H1 (cell line): ENCODE measurements at regions not wholly inside any gene's neighbourhood (a gene's known extent, or its start where the extent isn't known, plus 50 kb on each side); places are given as distances from the start of the nearest gene placed in this dataset.

Source experiments
- CTCF ChIA-PET: fragments of 300-600 bp; sonication (Branson Sonifier 250); formaldehyde crosslinking; loops from one replicate; lab custom pipeline; 2021; ENCODE audit not compliant: partially characterized antibody; lab: Charles Lee
- POLR2A ChIA-PET: fragments of 300-600 bp; sonication (Branson Sonifier 250); formaldehyde crosslinking; loops from one replicate; lab custom pipeline; 2021; ENCODE audit warnings: inconsistent platforms; ENCODE audit not compliant: partially characterized antibody; lab: Charles Lee
- DNase-seq, 2 experiments: peaks; one replicate each; pipeline versions ENCODE4 v3.0.0 to v3.0.0-alpha.2; 2010 to 2022; ENCODE audit warnings: low spot score in 2 of 2, low read depth in 1 of 2, mixed read lengths in 1 of 2
- FAIRE-seq: peaks from 2 replicates; lab custom pipeline; 2011; peaks lifted over from hg19 to GRCh38; lab: Jason Lieb, UNC
- H2AFZ ChIP-seq: 2 replicates; pipeline ENCODE4 v1.8.1; 2012; ENCODE audit warnings: low read length, inconsistent platforms
- H2AK5ac ChIP-seq: 2 replicates; pipeline ENCODE4 v1.6.1; 2013; ENCODE audit warnings: low read depth, low read length
- H2BK120ac ChIP-seq: replicated peaks from 2 replicates; pipeline ENCODE3; 2013; ENCODE audit warnings: low read depth, low read length, inconsistent platforms
- H2BK12ac ChIP-seq: 2 replicates; pipeline ENCODE4 v1.6.1; 2013; ENCODE audit warnings: low read depth, low read length
- H2BK15ac ChIP-seq: 2 replicates; pipeline ENCODE4 v1.6.1; 2013; ENCODE audit warnings: low read length
- H2BK20ac ChIP-seq: 2 replicates; pipeline ENCODE4 v1.6.1; 2013; ENCODE audit warnings: low read length
- H2BK5ac ChIP-seq: 2 replicates; pipeline ENCODE4 v1.6.1; 2013; ENCODE audit warnings: low read depth, low read length
- H3K14ac ChIP-seq: 2 replicates; pipeline ENCODE4 v1.6.1; 2013; ENCODE audit warnings: inconsistent platforms; ENCODE audit not compliant: insufficient read length
- H3K18ac ChIP-seq: 2 replicates; pipeline ENCODE4 v1.6.1; 2013; ENCODE audit warnings: low read length; ENCODE audit errors: extremely low read depth
- H3K23ac ChIP-seq: 2 replicates; pipeline ENCODE4 v1.6.1; 2013; ENCODE audit warnings: inconsistent platforms; ENCODE audit not compliant: insufficient read length
- H3K23me2 ChIP-seq: 2 replicates; pipeline ENCODE4 v1.6.1; 2013; ENCODE audit warnings: low read depth, low read length
- H3K27ac ChIP-seq: 2 replicates; pipeline ENCODE4 v1.6.1; 2011; ENCODE audit warnings: low read depth, low read length, inconsistent platforms
- H3K27me3 ChIP-seq, 4 experiments: replicated peaks in 1 of 4; 1 replicate in 1 of 4; 2 replicates in 3 of 4; pipeline versions ENCODE4 v1.6.1 to v1.8.1; 2011 to 2013; ENCODE audit warnings: low read length in 3 of 4, mild to moderate bottlenecking in 3 of 4, inconsistent platforms in 2 of 4, mixed read lengths in 2 of 4, moderate library complexity in 1 of 4; ENCODE audit not compliant: control insufficient read depth in 3 of 4, insufficient read depth in 3 of 4; ENCODE audit errors: extremely low read depth in 1 of 4
- H3K36me3 ChIP-seq, 4 experiments: 2 replicates each; pipeline versions ENCODE4 v1.6.1 to v1.8.1; 2011 to 2013; ENCODE audit warnings: mild to moderate bottlenecking in 4 of 4, low read length in 3 of 4, moderate library complexity in 2 of 4, control low read depth in 1 of 4, inconsistent platforms in 1 of 4; ENCODE audit not compliant: insufficient read depth in 4 of 4, control insufficient read depth in 2 of 4
- H3K4ac ChIP-seq: replicated peaks from 2 replicates; pipeline ENCODE3; 2013; ENCODE audit warnings: low read length, low read depth, mixed read lengths, inconsistent platforms; ENCODE audit not compliant: insufficient read length
- H3K4me1 ChIP-seq, 4 experiments: replicated peaks in 1 of 4; 1 replicate in 1 of 4; 2 replicates in 3 of 4; pipeline versions ENCODE4 v1.6.1 to v1.8.1; 2011 to 2013; ENCODE audit warnings: low read length in 3 of 4, inconsistent platforms in 2 of 4, mixed read lengths in 1 of 4; ENCODE audit not compliant: insufficient read depth in 4 of 4, control insufficient read depth in 3 of 4
- H3K4me2 ChIP-seq, 2 experiments: 2 replicates each; pipeline versions ENCODE4 v1.6.1 to v1.8.1; 2011 to 2013; ENCODE audit warnings: low read depth in 2 of 2, low read length in 2 of 2, control low read depth in 1 of 2, inconsistent platforms in 1 of 2, mild to moderate bottlenecking in 1 of 2; ENCODE audit not compliant: insufficient read depth in 1 of 2
- H3K4me3 ChIP-seq, 4 experiments: fragments of 200-600, 300-600 bp in 1 of 4; sonication (generic), shearing (Covaris generic), sonication (Bioruptor Twin) in 1 of 4; 2 replicates each; pipeline versions ENCODE4 v1.5.1 to v1.8.1; 2011 to 2016; ENCODE audit warnings: low read length in 4 of 4, low read depth in 3 of 4, control low read depth in 2 of 4, inconsistent platforms in 2 of 4, mild to moderate bottlenecking in 2 of 4, mixed read lengths in 1 of 4, moderate library complexity in 1 of 4; ENCODE audit not compliant: insufficient read depth in 2 of 4; ENCODE audit errors: extremely low read depth in 1 of 4
- H3K56ac ChIP-seq: replicated peaks from 2 replicates; pipeline ENCODE3; 2013; ENCODE audit warnings: low read depth, mild to moderate bottlenecking, mixed read lengths, low read length, inconsistent platforms; ENCODE audit not compliant: insufficient read length
- H3K79me1 ChIP-seq: 2 replicates; pipeline ENCODE4 v1.6.1; 2013; ENCODE audit warnings: low read depth, low read length, control low read depth
- H3K79me2 ChIP-seq, 2 experiments: 2 replicates each; pipeline versions ENCODE4 v1.6.1 to v1.8.1; 2012 to 2013; ENCODE audit warnings: low read length in 2 of 2, mild to moderate bottlenecking in 2 of 2, inconsistent platforms in 1 of 2; ENCODE audit not compliant: insufficient read depth in 2 of 2, control insufficient read depth in 1 of 2
- H3K9ac ChIP-seq, 4 experiments: replicated peaks in 1 of 4; 1 replicate in 1 of 4; 2 replicates in 3 of 4; pipeline versions ENCODE4 v1.6.1 to v1.8.1; 2011 to 2013; ENCODE audit warnings: low read depth in 3 of 4, low read length in 3 of 4, control low read depth in 2 of 4, mild to moderate bottlenecking in 2 of 4, moderate library complexity in 2 of 4, inconsistent platforms in 1 of 4; ENCODE audit errors: extremely low read depth in 1 of 4
- H3K9me3 ChIP-seq, 2 experiments: 2 replicates each; pipeline versions ENCODE4 v1.6.1 to v1.8.1; 2012 to 2013; ENCODE audit warnings: mild to moderate bottlenecking in 2 of 2, moderate library complexity in 2 of 2, control low read depth in 1 of 2, inconsistent platforms in 1 of 2, low read depth in 1 of 2, low read length in 1 of 2, mixed read lengths in 1 of 2; ENCODE audit not compliant: insufficient read depth in 2 of 2
- H4K20me1 ChIP-seq, 2 experiments: replicated peaks in 1 of 2; 2 replicates each; pipeline versions ENCODE3 to v1.8.1; 2011 to 2013; ENCODE audit warnings: inconsistent platforms in 2 of 2, low read length in 2 of 2, mild to moderate bottlenecking in 1 of 2; ENCODE audit not compliant: insufficient read depth in 2 of 2, control insufficient read depth in 1 of 2
- H4K5ac ChIP-seq: 2 replicates; pipeline ENCODE4 v1.6.1; 2013; ENCODE audit warnings: low read length, low read depth, mixed read lengths, inconsistent platforms; ENCODE audit not compliant: insufficient read length
- H4K8ac ChIP-seq: 2 replicates; pipeline ENCODE4 v1.8.0; 2013; ENCODE audit warnings: mild to moderate bottlenecking, moderate library complexity, low read length, inconsistent platforms; ENCODE audit not compliant: insufficient read depth; ENCODE audit errors: extremely low read depth
- H4K91ac ChIP-seq: replicated peaks from 2 replicates; pipeline ENCODE3; 2013; ENCODE audit warnings: low read length, mixed read lengths, inconsistent platforms; ENCODE audit not compliant: insufficient read length
- BRCA1 ChIP-seq: IDR thresholded peaks from 2 replicates; pipeline ENCODE4 v1.6.1; 2012; ENCODE audit warnings: low read depth, low read length, improper control_type of control experiment
- CBX5 ChIP-seq: fragments of 300-800, 300-1000 bp; sonication (generic); IDR thresholded peaks from 2 replicates; pipeline ENCODE4 v1.7.1; 2016; ENCODE audit warnings: antibody characterized with exemption, low read length, low read depth
- GABPA ChIP-seq: IDR thresholded peaks from 2 replicates; pipeline ENCODE4 v1.6.1; 2011; ENCODE audit warnings: mild to moderate bottlenecking, low read length, moderate library complexity, borderline replicate concordance; ENCODE audit not compliant: insufficient read depth
- NANOG ChIP-seq: IDR thresholded peaks from 2 replicates; pipeline ENCODE4 v1.6.1; 2011; ENCODE audit warnings: low read length, low read depth, mild to moderate bottlenecking, inconsistent platforms; ENCODE audit not compliant: insufficient read depth, poor library complexity, severe bottlenecking
- PHF8 ChIP-seq: fragments of 200-600 bp; sonication (generic); conservative IDR thresholded peaks from 2 replicates; pipeline ENCODE4 v1.7.1; 2012; ENCODE audit warnings: low read depth, mild to moderate bottlenecking, inconsistent platforms, low read length, moderate library complexity
- POLR2A ChIP-seq, 2 experiments: IDR thresholded peaks; 1 replicate in 1 of 2; 2 replicates in 1 of 2; pipeline ENCODE4 v1.6.1; 2011; ENCODE audit warnings: low read depth in 2 of 2, low read length in 2 of 2, mild to moderate bottlenecking in 2 of 2; ENCODE audit errors: control extremely low read depth in 1 of 2
- POLR2AphosphoS5 ChIP-seq: IDR thresholded peaks from 2 replicates; pipeline ENCODE4 v1.6.1; 2011; ENCODE audit warnings: low read depth, low read length
- RBBP5 ChIP-seq: IDR thresholded peaks from 2 replicates; pipeline ENCODE4 v1.7.1; 2012; ENCODE audit warnings: low read depth, mild to moderate bottlenecking, inconsistent platforms, low read length, moderate library complexity, borderline replicate concordance
- SIN3A ChIP-seq, 2 experiments: IDR thresholded peaks in 1 of 2; conservative IDR thresholded peaks in 1 of 2; 2 replicates each; pipeline ENCODE4 v1.6.1; 2011 to 2012; ENCODE audit warnings: low read length in 2 of 2, improper control_type of control experiment in 1 of 2, low read depth in 1 of 2, mild to moderate bottlenecking in 1 of 2
- SP1 ChIP-seq: IDR thresholded peaks from 2 replicates; pipeline ENCODE4 v1.6.1; 2011; ENCODE audit warnings: low read depth, low read length
- SP2 ChIP-seq: IDR thresholded peaks from 2 replicates; pipeline ENCODE4 v1.6.1; 2012; ENCODE audit warnings: mild to moderate bottlenecking, low read length, inconsistent platforms
- SUZ12 ChIP-seq: fragments of 200-600 bp; sonication (generic); IDR thresholded peaks from 2 replicates; pipeline ENCODE4 v1.6.1; 2012; ENCODE audit warnings: mild to moderate bottlenecking, inconsistent platforms, low read length, moderate library complexity, mixed read lengths
- TAF7 ChIP-seq: optimal IDR thresholded peaks from 2 replicates; pipeline ENCODE3; 2011; ENCODE audit warnings: low read depth, mild to moderate bottlenecking, inconsistent platforms, low read length, moderate library complexity, borderline replicate concordance
- USF2 ChIP-seq: IDR thresholded peaks from 2 replicates; pipeline ENCODE4 v1.6.1; 2011; ENCODE audit warnings: low read length, improper control_type of control experiment
- WGBS, 2 experiments: shearing (Covaris generic) in 1 of 2; methylation state at CpG; one replicate each; pipeline versions ENCODE4 v1.1.6 to v1.1.7; 2013 to 2015; ENCODE audit warnings: low lambda C conversion rate in 2 of 2, mixed read lengths in 2 of 2, inconsistent platforms in 1 of 2, low coverage in 1 of 2, missing lambda C conversion rate in 1 of 2; ENCODE audit not compliant: insufficient replicate concordance in 2 of 2, insufficient coverage in 1 of 2, insufficient read length in 1 of 2; ENCODE audit errors: extremely low coverage in 1 of 2, missing lambda C conversion rate in 1 of 2; 5-methylcytosine and 5-hydroxymethylcytosine counted together

DNA sequence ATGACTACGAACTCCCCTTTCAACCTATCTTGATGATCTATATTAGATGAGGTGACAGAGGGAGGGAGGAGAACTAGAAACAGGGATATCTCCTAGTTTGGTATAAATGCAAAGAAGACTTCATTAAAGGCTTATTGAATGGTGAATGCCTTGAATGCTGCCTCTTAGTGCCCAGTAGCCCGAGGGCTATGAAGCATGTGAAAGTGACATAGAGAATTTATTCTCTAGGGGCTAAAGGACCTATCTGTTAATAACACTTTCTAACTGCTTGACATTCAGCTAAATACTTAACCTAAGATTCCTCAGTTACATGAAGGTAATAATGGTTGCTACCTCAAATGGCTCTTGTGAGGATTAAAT, 764.1 kb downstream of the LTN1 start:
- H3K23ac ChIP-seq = no peak overlapping the region
- no peak for FAIRE-seq
- no peak for TF ChIP-seq GABPA
- no peak for TF ChIP-seq BRCA1
- no peak for TF ChIP-seq RBBP5
- TF ChIP-seq NANOG = no peak
- no peak for TF ChIP-seq POLR2A (IDR thresholded peaks at IDR 0.05; ENCODE audit: control extremely low read depth in 1 of 2, low read depth in 2 of 2, low read length in 2 of 2)
- no peak for TF ChIP-seq POLR2AphosphoS5
- no peak for TF ChIP-seq CBX5
- TF ChIP-seq SUZ12 = no peak
- TF ChIP-seq PHF8 = no peak
- no peak for TF ChIP-seq SP1
- TF ChIP-seq USF2 = no peak
- TF ChIP-seq SP2 = no peak
- no peak for TF ChIP-seq SIN3A (conservative IDR thresholded peaks at IDR 0.05 in 1 of 2, IDR thresholded peaks at IDR 0.05 in 1 of 2; ENCODE audit: low read depth in 1 of 2, low read length in 2 of 2)
- TF ChIP-seq TAF7 = no peak

More for the DNA sequence above, 764.1 kb downstream of the LTN1 start:
- CTCF ChIA-PET = interaction anchor here (0.7 kb wide), 1 partner anchor 14 kb away, joined by 3 read pairs; no protein-coding TSS in a partner anchor
- no peaks in the 10 kb centered on the region for H3K4me1 ChIP-seq
- no peak overlapping the region for H2BK20ac ChIP-seq
- H3K36me3 ChIP-seq = no peaks in the 10 kb centered on the region
- H3K27ac ChIP-seq = no peak overlapping the region
- no peak overlapping the region for H2BK5ac ChIP-seq
- no peak overlapping the region for H2BK120ac ChIP-seq
- H3K27me3 ChIP-seq = no peaks in the 10 kb centered on the region
- POLR2A ChIA-PET = no interaction called here
- no peak overlapping the region for H3K14ac ChIP-seq
- no peaks in the 10 kb centered on the region for H3K9me3 ChIP-seq
- no peak overlapping the region for H3K18ac ChIP-seq
- no peaks in the 10 kb centered on the region for H3K79me1 ChIP-seq
- H2AK5ac ChIP-seq = no peak overlapping the region
- no peak overlapping the region for H3K4ac ChIP-seq
- no peak overlapping the region for H4K91ac ChIP-seq
- no peak overlapping the region for H3K4me2 ChIP-seq
- no peaks in the 10 kb centered on the region for H4K20me1 ChIP-seq
- H3K79me2 ChIP-seq = no peaks in the 10 kb centered on the region
- H4K5ac ChIP-seq = no peak overlapping the region
- H3K56ac ChIP-seq = no peak overlapping the region
- H2AFZ ChIP-seq = no peak overlapping the region
- no peak overlapping the region for H3K9ac ChIP-seq
- H2BK15ac ChIP-seq = no peak overlapping the region
- no peak overlapping the region for H2BK12ac ChIP-seq
- no peak overlapping the region for H4K8ac ChIP-seq
- H3K23me2 ChIP-seq = no peaks in the 10 kb centered on the region; the same call in 1 of the 2 replicates
- H3K4me3 ChIP-seq = no peak overlapping the region
- DNase-seq = no peak
- 89% methylated on average over 2 of the region's 2 CpGs; no CpG with 5 or more reads in 1 of the 2 experiments for WGBS, 2 experiments
